HuH-7.5 (cell line): ENCODE measurements at regions not wholly inside any gene's neighbourhood (a gene's known extent, or its start where the extent isn't known, plus 50 kb on each side); places are given as distances from the start of the nearest gene placed in this dataset.
"Not testable (repeated sequence)": the region's sequence is repeated elsewhere in the genome, so short reads cannot be mapped to it uniquely, and the experiment has no call there.

Experiments
- DNase-seq: peaks from one replicate; pipeline ENCODE4 v3.0.0; 2011; ENCODE audit warnings: low spot score

DNA sequence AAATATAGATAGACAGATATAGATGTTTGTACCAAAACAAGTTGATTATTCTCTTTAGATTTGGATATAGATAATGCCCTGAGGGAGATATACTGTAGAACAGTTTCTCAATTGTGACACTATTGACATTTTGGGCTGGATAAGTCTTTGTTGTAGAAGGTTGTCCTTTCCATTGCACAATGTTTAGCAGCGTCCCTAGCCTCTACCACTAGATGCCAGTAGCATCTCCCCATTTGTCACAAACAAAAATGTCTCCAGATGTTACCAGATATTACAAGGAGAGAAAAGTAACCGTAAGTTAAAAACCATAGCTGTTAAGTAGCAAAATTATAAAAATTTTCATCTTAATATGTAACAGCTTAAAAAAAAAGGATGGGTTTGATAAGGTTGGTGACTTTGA is 2595.3 kb downstream of the ARAP2 start:
- no peak for DNase-seq

GRCh38 chr4:33649471-33649870 is 2594.8 kb downstream of the ARAP2 start:
- no peak for DNase-seq

GRCh38 chr4:33650036-33650435 is 2594.3 kb downstream of the ARAP2 start:
- DNase-seq: no peak

DNA sequence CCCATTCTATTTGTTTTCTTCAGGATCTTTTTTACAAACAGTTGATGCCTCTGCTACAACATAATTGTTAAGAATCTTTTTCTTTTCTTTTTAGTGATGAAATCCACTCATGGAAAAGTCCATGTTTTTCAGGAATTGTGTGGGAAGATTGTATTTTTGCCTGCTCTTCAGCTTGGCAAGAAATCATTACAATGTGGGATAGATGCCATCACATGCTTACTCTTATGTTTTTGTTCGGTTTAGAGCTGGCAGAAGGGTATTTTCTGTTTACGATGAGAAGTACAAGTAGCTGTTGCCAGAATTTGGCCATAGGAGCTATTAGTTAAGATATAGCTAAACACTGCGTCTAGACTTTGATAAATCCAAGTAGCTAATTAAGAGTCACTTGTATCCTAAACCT is 2585.3 kb downstream of the ARAP2 start:
- DNase-seq: no peak

- DNase-seq: no peak
Observed at GRCh38 chr4:33661636-33662035, 2582.7 kb downstream of the ARAP2 start.

DNA sequence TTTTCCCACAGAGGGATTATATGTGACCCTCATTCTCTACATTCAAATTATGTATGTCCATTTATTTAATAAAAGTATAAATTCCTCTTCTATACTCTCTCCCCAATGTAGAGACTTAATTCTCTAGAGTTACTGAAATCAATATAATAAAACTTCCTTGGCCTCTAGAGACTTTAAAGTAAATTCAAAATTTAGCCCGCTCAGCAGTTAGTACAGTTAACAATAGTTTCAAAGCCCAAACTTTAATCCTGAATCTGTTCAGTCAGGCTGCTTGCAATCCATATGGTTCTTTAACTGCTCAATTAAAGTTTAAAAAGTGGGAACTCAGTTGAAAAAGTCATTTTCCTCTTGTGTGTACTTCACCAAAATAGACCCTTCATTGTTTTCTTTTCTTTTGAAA is 2558.4 kb downstream of the ARAP2 start:
- DNase-seq: no peak

- no peak for DNase-seq
Observed at GRCh38 chr4:33696041-33696440, 2548.3 kb downstream of the ARAP2 start.

DNA sequence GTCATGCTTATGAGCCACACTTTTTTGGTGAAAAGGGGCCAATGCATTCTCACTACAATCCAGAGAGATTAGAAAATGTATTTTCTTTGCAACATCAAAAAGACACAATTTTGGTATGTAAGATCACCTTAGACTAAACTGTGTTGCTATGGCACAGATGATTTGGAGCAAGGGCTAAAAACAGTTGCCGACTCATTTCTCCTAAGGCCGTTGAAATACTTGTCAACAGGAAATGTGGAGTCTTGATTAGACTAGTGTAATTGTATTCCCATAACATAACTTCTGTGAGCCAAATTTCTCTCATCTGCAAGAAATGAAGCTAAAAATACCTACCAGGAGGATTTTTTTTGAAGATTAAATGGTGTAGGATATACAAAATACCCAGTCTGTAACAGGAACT is 2547.7 kb downstream of the ARAP2 start:
- DNase-seq: no peak

DNA sequence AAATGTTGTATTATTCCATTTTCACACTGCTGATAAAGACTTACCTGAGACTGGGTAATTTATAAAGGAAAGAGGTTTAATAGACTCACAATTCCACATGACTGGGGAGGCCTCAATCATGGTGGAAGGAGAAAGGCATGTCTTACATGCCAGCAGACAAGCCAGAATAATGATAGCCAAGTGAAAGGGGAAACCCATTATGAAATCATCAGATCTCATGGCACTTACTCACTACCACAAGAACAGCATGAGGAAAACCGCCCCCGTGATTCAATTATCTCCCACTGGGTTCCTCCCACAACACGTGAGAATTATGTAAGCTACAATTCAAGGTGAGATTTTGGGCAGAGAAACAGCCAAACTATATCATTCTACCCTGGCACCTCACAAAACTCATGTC is 2535.1 kb downstream of the ARAP2 start:
- no peak for DNase-seq

DNA sequence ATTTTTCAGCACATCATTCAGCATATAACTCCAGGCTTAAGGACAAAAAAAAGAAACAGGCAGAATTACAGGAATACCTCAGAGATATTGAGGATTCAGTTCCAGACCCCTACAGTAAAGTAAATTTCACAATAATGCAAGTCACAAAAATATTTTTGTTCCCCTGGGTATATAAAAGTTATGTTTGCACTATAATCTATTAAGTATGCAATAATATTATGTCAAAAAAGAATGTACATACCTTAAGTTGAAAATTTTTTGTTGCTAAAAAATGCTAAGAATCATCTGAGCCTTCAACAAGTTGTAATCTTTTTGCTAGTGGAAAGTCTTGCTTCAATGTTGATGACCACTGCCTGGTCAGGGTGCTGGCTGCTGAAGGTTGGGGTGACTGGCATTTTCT is 2532.5 kb downstream of the ARAP2 start:
- no peak for DNase-seq

- no peak for DNase-seq
Observed at GRCh38 chr4:33714971-33715370, 2529.3 kb downstream of the ARAP2 start.

DNA sequence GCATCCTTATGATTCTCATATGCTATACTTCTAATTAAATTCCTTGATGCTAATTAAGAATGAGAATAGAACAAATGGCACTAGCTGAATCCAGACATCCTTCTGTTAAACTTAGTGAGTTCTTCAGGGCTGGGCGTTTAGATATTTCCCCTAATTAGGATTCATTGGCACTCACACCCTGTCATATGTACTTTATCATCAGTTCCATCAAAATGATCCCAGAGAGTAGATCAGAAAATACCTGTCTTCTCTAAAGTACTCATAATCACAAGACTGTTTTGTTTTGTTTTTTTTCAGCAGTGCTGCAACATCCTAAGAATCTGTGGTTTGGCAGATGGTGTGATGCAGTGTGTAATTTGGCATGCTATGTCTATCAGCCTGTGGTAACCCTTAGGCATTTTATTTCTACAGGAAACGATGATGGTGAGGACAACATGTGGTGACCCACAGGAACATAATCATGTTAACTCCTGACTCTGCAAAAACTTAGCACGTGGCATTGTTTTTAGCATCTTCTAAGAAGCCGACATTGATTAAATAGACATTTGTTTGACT is 2528.4 kb downstream of the ARAP2 start:
- no peak for DNase-seq

- no peak for DNase-seq
Observed at GRCh38 chr4:33722254-33722653, 2522.1 kb downstream of the ARAP2 start.

GRCh38 chr4:33722800-33723516 is 2521.4 kb downstream of the ARAP2 start:
- no peak for DNase-seq

DNA sequence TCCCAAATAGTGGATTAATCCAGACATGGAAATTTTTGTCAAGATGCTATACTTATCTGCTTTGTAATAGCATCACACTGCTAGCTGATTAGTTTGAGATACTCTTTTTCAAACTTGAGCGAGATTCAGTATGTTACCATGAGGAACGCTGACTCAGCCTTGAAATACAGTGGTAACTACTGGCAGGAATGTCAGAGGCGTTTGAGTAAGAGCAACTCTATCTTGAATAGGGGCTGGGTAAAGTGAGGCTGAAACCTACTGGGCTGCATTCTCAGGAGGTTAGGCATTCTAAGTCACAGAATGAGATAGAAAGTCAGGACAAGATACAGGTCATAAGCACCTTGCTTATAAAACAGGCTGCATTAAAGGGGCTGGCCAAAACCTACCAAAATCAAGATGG is 2519.6 kb downstream of the ARAP2 start:
- DNase-seq: no peak

- DNase-seq: no peak
Observed at GRCh38 chr4:33725861-33726260, 2518.5 kb downstream of the ARAP2 start.

DNA sequence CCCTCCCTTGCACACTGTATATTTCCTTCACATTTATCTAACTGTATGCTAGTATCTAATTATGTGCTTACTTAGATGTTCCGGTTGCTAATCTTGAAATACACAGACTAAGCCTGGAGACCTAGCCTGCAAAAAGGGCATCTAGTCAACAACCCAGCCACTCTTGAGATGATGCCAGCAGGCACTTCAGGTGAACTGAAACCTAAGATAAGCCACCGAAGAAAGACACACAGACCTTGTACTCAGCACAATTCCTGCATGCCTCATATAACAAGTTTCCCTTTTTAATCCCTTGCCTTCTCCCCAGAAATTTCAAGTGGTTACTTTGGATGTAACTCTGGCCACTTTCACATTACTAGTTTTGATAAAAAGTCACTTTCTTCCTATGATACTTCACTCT is 2506.6 kb downstream of the ARAP2 start:
- DNase-seq: no peak

DNA sequence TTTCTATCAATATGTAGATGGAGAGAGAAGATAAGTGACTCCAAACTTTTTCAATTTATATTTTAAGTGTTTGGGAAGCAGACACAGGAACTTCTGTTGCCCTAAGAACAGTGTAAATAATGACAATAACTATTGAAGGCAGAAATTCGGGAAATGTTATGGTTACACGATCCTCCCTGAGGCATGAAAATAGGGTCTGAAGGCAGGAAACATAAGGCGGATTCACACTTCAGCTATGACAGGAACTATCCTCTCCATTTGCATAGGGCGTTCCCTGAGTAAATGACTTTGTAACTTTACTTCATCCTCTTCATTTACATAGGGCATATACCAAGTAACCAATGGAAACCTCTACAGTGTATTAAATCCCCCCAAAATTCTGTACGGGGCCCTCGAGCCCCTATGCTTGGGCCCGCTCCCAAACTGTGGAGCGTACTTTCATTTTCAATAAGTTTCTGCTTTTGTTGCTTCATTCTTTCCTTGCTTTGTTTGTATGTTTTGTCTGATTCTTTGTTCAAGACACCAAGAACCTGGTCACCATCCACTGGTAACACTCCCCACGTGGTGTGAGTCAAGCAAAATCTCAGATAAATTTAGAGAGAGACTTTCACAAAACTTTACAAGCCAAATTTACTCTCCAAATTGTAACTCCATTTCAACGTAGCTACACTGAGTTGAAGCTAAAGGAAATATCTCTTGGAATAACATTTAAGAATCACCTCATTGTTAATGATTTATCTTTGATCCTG is 2504.3 kb downstream of the ARAP2 start:
- no peak for DNase-seq

DNA sequence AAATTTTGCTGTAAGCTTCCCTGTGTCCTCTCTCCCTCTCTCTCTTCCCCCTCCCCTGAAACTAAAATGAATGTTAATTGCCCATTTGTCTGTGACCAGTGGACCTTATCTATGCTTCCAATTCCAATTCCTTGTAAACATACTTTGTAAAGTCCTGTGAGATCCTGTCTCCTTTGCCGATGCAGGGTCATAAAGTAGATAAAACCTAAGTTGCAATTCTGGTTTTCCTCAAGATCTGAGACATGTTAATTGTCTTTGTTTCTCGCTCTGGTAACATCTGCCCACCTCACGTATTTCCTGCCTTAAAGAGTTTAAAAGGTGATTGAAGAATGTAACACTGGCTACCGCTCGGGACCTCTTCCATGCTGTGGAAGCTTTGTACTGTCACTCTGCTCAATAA is 2503.4 kb downstream of the ARAP2 start:
- DNase-seq: not testable (repeated sequence)

GRCh38 chr4:33746979-33747378 is 2497.3 kb downstream of the ARAP2 start:
- DNase-seq: no peak

GRCh38 chr4:33751050-33751449 is 2493.3 kb downstream of the ARAP2 start:
- no peak for DNase-seq

DNA sequence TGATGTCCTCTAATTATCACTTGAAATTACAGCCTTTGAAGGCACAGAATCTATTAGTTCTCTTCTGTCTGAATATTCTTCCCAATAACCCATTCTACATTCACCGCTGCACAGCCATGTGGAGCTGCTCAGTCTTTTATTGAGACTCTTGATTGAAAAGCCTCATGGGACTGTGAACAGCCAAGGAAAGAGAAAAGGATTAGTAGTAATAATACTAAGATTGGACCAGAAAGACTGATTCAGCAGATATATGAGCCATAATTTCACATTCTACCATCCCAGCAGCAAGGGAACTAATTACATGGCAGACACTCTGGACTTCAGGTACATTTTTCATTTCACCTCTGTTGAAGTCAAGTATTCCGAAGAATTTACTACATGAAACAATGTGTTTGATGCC is 2471.7 kb downstream of the ARAP2 start:
- no peak for DNase-seq

DNA sequence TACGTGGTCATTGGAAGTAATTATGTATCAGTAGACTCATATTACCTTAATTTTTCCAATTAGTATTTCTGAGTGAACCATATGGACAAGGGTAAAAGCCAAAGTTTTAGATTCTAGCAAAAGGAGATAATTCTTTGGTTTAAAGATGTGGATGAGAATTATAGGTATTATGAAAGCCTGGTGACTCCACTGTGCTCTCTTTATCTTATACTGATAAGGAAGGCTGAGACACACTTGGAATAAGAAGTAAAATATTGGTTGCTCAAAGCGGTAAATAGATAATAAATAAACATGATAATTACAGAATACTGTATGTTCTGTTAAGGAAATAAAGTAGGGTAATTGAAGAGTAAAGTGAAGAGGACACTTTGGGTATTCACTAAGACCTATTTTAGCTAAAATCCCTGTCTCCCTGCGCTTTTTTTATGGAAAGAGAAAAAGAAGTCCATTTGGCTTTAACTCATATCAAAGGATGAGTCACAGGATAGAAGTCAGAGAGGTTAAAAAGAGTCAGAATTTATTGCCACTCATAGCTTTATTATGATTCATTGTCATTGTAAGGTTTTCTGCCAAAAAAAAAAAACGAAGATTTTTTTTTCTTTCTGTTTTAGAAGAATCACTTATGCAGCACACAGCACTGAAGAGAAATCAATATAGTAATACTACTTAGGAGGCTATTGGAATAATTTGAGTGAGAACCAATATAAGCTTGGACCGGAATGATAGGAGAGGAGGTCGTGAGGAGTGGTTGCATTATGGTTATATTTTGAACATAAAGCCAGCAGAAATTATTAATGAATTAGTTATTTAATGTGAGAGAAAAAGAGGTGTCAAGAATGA is 2463.1 kb downstream of the ARAP2 start:
- no peak for DNase-seq
